ENCODE measurements at regions not wholly inside any gene's neighbourhood (a gene's known extent, or its start where the extent isn't known, plus 50 kb on each side); places are given as distances from the start of the nearest gene placed in this dataset.

DNA sequence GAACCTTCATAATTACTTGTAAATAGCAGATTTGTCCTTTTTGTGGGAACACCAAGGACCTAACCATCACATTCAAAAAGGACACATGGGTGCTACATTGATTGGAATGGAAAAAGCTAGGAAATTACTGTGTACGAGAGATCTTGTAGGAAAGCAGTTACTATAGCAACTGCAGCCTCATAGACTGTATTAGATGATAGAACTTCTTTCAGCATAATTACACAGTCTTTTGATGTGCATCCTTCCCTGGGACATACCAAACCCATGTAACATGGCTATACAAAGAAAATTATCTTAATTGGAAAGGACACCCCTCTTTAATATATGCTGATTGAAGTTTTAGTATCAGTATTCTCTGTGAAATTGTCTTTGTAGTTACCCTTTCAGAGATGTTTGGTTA, 130.7 kb upstream of the CTSO start:
- TF ChIP-seq, protein P1, sequence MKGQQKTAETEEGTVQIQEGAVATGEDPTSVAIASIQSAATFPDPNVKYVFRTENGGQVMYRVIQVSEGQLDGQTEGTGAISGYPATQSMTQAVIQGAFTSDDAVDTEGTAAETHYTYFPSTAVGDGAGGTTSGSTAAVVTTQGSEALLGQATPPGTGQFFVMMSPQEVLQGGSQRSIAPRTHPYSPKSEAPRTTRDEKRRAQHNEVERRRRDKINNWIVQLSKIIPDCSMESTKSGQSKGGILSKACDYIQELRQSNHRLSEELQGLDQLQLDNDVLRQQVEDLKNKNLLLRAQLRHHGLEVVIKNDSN (IDR thresholded peaks at IDR 0.05), result no peak
- TF ChIP-seq TEAD4 (IDR thresholded peaks at IDR 0.05) (no peak), NFIC (IDR thresholded peaks at IDR 0.05) (no peak), CREB1 (IDR thresholded peaks at IDR 0.05; ENCODE audit: low read depth) (no peak), FOXM1 (IDR thresholded peaks at IDR 0.05; ENCODE audit: borderline replicate concordance, low read depth) (no peak), RAD21 (IDR thresholded peaks at IDR 0.05; ENCODE audit: low read depth) (no peak), TAF1 (IDR thresholded peaks at IDR 0.05; ENCODE audit: low read depth) (no peak), YY1 (IDR thresholded peaks at IDR 0.05; ENCODE audit: low read depth) (no peak), TCF12 (IDR thresholded peaks at IDR 0.05; ENCODE audit: low read depth) (no peak), CEBPB (IDR thresholded peaks at IDR 0.05) (no peak), EGR1 (IDR thresholded peaks at IDR 0.05) (no peak), EP300 (IDR thresholded peaks at IDR 0.05; ENCODE audit: borderline replicate concordance) (no peak)
- TF ChIP-seq, protein P2, sequence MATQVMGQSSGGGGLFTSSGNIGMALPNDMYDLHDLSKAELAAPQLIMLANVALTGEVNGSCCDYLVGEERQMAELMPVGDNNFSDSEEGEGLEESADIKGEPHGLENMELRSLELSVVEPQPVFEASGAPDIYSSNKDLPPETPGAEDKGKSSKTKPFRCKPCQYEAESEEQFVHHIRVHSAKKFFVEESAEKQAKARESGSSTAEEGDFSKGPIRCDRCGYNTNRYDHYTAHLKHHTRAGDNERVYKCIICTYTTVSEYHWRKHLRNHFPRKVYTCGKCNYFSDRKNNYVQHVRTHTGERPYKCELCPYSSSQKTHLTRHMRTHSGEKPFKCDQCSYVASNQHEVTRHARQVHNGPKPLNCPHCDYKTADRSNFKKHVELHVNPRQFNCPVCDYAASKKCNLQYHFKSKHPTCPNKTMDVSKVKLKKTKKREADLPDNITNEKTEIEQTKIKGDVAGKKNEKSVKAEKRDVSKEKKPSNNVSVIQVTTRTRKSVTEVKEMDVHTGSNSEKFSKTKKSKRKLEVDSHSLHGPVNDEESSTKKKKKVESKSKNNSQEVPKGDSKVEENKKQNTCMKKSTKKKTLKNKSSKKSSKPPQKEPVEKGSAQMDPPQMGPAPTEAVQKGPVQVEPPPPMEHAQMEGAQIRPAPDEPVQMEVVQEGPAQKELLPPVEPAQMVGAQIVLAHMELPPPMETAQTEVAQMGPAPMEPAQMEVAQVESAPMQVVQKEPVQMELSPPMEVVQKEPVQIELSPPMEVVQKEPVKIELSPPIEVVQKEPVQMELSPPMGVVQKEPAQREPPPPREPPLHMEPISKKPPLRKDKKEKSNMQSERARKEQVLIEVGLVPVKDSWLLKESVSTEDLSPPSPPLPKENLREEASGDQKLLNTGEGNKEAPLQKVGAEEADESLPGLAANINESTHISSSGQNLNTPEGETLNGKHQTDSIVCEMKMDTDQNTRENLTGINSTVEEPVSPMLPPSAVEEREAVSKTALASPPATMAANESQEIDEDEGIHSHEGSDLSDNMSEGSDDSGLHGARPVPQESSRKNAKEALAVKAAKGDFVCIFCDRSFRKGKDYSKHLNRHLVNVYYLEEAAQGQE (IDR thresholded peaks at IDR 0.05; ENCODE audit: low read depth), result no peak

DNA sequence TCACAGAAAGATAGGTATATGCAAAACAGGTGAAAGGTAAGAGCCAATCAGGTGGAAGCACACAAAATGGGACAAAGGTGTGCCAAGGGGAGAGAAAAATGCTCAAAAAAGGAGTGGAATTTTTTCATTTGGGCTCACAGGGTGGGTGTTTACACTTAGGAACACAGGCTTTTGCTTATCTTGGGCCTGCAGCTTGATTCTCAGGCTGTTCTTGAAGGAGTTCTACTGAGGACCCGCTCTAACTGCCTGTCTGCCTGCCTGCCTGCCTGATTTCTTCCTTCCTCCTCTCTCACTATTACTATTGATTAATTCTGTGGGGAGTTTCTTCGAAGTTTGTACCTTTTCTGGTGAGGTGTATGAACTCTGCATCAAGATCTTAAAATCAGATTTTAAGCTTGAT, 120.3 kb upstream of the CTSO start:
- TF ChIP-seq EGR1 (IDR thresholded peaks at IDR 0.05) (no peak), CEBPB (IDR thresholded peaks at IDR 0.05) (no peak), NFIC (IDR thresholded peaks at IDR 0.05) (no peak), TCF12 (IDR thresholded peaks at IDR 0.05; ENCODE audit: low read depth) (no peak), RAD21 (IDR thresholded peaks at IDR 0.05; ENCODE audit: low read depth) (no peak), ZBTB7A (IDR thresholded peaks at IDR 0.05; ENCODE audit: low read depth) (no peak), TEAD4 (IDR thresholded peaks at IDR 0.05) (no peak), FOXM1 (IDR thresholded peaks at IDR 0.05; ENCODE audit: borderline replicate concordance, low read depth) (no peak), TAF1 (IDR thresholded peaks at IDR 0.05; ENCODE audit: low read depth) (no peak), EP300 (IDR thresholded peaks at IDR 0.05; ENCODE audit: borderline replicate concordance) (no peak), CREB1 (IDR thresholded peaks at IDR 0.05; ENCODE audit: low read depth) (no peak), YY1 (IDR thresholded peaks at IDR 0.05; ENCODE audit: low read depth) (no peak)
- TF ChIP-seq, protein P3, sequence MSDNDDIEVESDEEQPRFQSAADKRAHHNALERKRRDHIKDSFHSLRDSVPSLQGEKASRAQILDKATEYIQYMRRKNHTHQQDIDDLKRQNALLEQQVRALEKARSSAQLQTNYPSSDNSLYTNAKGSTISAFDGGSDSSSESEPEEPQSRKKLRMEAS (IDR thresholded peaks at IDR 0.05), result no peak
- TF ChIP-seq, protein P2 (IDR thresholded peaks at IDR 0.05; ENCODE audit: low read depth), result no peak
- TF ChIP-seq, protein P1 (IDR thresholded peaks at IDR 0.05), result no peak

DNA sequence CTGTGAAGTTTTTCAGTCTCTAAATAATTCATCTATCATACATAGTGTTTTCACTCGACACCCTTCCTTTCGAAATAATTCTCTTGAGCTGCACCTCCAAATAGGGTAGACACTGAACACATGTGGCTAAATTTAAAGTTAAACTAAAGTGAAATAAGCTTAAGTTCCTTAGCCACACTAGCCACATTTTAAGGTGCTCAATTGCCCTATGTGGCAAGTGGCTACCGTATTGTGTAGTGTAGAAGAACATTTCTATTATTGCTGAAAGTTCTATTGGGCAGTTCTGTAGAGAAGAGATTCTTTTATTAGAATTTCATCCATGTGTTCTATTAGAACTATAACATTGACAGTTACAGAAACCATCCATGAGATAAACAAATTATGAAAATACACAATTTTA, 107.0 kb upstream of the CTSO start:
- TF ChIP-seq EP300 (IDR thresholded peaks at IDR 0.05; ENCODE audit: borderline replicate concordance) (no peak), FOXM1 (IDR thresholded peaks at IDR 0.05; ENCODE audit: borderline replicate concordance, low read depth) (no peak), TCF12 (IDR thresholded peaks at IDR 0.05; ENCODE audit: low read depth) (no peak), TEAD4 (IDR thresholded peaks at IDR 0.05) (no peak)
- TF ChIP-seq, protein P3 (IDR thresholded peaks at IDR 0.05), result no peak

DNA sequence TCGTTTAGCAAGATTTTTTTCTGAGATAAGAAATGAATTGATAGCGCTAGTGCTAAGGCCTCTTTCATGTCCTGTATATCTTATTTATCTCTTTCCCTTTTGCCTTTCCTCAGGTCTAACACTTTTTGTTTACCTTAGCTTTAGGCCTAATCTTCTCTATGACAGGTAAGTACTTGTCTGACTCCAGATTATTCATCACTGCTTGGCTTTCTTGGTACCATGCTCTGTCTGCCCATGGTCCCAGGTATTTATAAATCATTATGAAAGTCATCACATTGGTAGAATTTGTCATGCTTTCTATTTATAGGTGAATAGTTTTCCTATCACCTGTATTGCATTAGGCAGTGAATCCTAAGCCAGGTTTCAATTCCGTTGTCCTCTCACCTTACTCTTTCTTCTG, 99.5 kb upstream of the CTSO start:
- TF ChIP-seq EGR1 (IDR thresholded peaks at IDR 0.05), result no peak
- TF ChIP-seq TEAD4 (IDR thresholded peaks at IDR 0.05), result no peak
- no peak for TF ChIP-seq EP300 (IDR thresholded peaks at IDR 0.05; ENCODE audit: borderline replicate concordance)
- no peak for TF ChIP-seq CEBPB (IDR thresholded peaks at IDR 0.05)
- no peak for TF ChIP-seq ZBTB7A (IDR thresholded peaks at IDR 0.05; ENCODE audit: low read depth)
- TF ChIP-seq TCF12 (IDR thresholded peaks at IDR 0.05; ENCODE audit: low read depth), result no peak

DNA sequence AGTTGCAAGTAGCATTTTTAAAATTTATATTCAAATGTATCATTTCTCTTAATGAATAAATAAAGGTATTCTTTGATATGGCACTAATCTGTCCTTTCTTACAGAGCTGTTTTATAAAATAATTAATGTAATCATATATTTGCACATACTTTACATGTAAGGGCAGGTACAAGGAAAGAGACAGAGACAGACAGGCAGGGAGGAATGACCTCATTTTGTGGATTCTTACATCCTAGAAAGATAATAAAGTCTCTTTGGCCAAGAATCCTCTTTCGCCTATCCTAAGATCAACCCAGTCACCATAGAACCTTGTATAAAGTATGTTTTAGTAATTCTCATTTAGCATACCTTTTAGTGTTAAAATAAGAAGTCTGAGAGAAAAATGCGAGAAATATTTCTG, 98.5 kb upstream of the CTSO start:
- TF ChIP-seq EGR1 (IDR thresholded peaks at IDR 0.05) (no peak), EP300 (IDR thresholded peaks at IDR 0.05; ENCODE audit: borderline replicate concordance) (no peak), TCF12 (IDR thresholded peaks at IDR 0.05; ENCODE audit: low read depth) (no peak), YY1 (IDR thresholded peaks at IDR 0.05; ENCODE audit: low read depth) (no peak), TEAD4 (IDR thresholded peaks at IDR 0.05) (no peak)

DNA sequence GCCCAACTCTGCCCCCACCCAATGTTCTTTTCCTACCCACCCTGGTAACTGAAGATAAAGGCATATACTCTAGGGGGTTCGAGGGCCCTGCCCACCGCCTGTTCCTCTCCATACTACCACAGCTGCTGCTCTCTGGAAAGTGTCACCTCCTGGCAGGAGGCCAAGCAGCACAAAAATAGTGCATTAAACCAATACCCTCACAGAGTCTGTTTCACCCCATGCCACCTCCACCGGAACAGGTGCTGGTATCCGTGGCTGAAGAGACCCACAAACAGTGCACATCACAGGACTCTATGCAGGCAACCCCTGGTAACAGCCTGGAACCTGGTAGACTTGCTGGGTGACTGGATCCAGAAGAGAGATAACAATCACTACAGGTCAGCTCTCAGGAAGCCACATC, 85.1 kb upstream of the CTSO start:
- TF ChIP-seq, protein P2 (IDR thresholded peaks at IDR 0.05; ENCODE audit: low read depth), result no peak
- TF ChIP-seq, protein P1 (IDR thresholded peaks at IDR 0.05), result no peak
- TF ChIP-seq EP300 (IDR thresholded peaks at IDR 0.05; ENCODE audit: borderline replicate concordance), result no peak
- TF ChIP-seq TAF1 (IDR thresholded peaks at IDR 0.05; ENCODE audit: low read depth), result no peak
- TF ChIP-seq CREB1 (IDR thresholded peaks at IDR 0.05; ENCODE audit: low read depth), result no peak
- no peak for TF ChIP-seq TCF12 (IDR thresholded peaks at IDR 0.05; ENCODE audit: low read depth)
- no peak for TF ChIP-seq CEBPB (IDR thresholded peaks at IDR 0.05)
- TF ChIP-seq NFIC (IDR thresholded peaks at IDR 0.05), result no peak
- no peak for TF ChIP-seq YY1 (IDR thresholded peaks at IDR 0.05; ENCODE audit: low read depth)

All from Ishikawa (cell line).